ENCODE measurements at regions not wholly inside any gene's neighbourhood (a gene's known extent, or its start where the extent isn't known, plus 50 kb on each side); places are given as distances from the start of the nearest gene placed in this dataset.

DNA sequence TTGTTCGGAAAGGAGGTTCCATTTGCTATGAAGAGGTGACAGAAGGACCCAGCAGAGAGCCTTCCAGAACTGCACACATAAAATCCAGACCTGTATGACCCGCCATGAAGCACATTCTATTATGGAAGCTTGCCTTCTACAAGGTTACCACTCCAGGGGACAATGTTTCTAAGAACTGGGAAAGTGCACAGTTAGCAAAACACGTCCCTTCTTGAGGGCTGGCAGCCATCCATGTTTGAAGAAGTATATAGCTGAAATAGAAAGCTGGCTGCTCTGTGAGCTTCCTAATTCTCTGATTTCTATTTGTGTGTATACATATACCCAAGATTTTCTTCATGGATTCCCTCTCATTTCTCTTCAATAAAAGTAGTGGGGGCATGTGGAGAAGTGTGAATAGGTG is 74.6 kb downstream of the CNTN3 start:
- no peak for DNase-seq (ENCODE audit: low read depth)
- no peak for TF ChIP-seq CTCF (IDR thresholded peaks at IDR 0.05; ENCODE audit: control insufficient read depth, extremely low read depth, insufficient read depth)

GRCh38 chr3:74538669-74539068 is 75.8 kb downstream of the CNTN3 start:
- no peak for DNase-seq (ENCODE audit: low read depth)
- no peak for TF ChIP-seq CTCF (IDR thresholded peaks at IDR 0.05; ENCODE audit: control insufficient read depth, extremely low read depth, insufficient read depth)
- no peak overlapping the region for H3K4me3 ChIP-seq (ENCODE audit: low read depth, low read length)

More for the DNA sequence above, 74.6 kb downstream of the CNTN3 start:
- H3K4me3 ChIP-seq (ENCODE audit: low read depth, low read length) = no peak overlapping the region

GRCh38 chr3:74537857-74538256 is 76.6 kb downstream of the CNTN3 start:
- DNase-seq (ENCODE audit: low read depth) = no peak
- TF ChIP-seq CTCF (IDR thresholded peaks at IDR 0.05; ENCODE audit: control insufficient read depth, extremely low read depth, insufficient read depth) = no peak
- no peak overlapping the region for H3K4me3 ChIP-seq (ENCODE audit: low read depth, low read length)

- no peak for DNase-seq (ENCODE audit: low read depth)
- TF ChIP-seq CTCF (IDR thresholded peaks at IDR 0.05; ENCODE audit: control insufficient read depth, extremely low read depth, insufficient read depth) = no peak
- H3K4me3 ChIP-seq (ENCODE audit: low read depth, low read length) = no peak overlapping the region
Observed at GRCh38 chr3:74537164-74537563, 77.3 kb downstream of the CNTN3 start.

- no peak for DNase-seq (ENCODE audit: low read depth)
- no peak for TF ChIP-seq CTCF (IDR thresholded peaks at IDR 0.05; ENCODE audit: control insufficient read depth, extremely low read depth, insufficient read depth)
Observed at GRCh38 chr3:74535281-74535680, 79.2 kb downstream of the CNTN3 start.

GRCh38 chr3:74534611-74535010 is 79.8 kb downstream of the CNTN3 start:
- H3K4me3 ChIP-seq (ENCODE audit: low read depth, low read length) = no peak overlapping the region
- DNase-seq (ENCODE audit: low read depth) = no peak
- TF ChIP-seq CTCF (IDR thresholded peaks at IDR 0.05; ENCODE audit: control insufficient read depth, extremely low read depth, insufficient read depth) = no peak

More at GRCh38 chr3:74535281-74535680, 79.2 kb downstream of the CNTN3 start:
- H3K4me3 ChIP-seq (ENCODE audit: low read depth, low read length) = no peak overlapping the region

GRCh38 chr3:74532446-74532845 is 82.0 kb downstream of the CNTN3 start:
- no peak for TF ChIP-seq CTCF (IDR thresholded peaks at IDR 0.05; ENCODE audit: control insufficient read depth, extremely low read depth, insufficient read depth)
- no peak overlapping the region for H3K4me3 ChIP-seq (ENCODE audit: low read depth, low read length)
- no peak for DNase-seq (ENCODE audit: low read depth)
